ENCODE measurements at regions not wholly inside any gene's neighbourhood (a gene's known extent, or its start where the extent isn't known, plus 50 kb on each side); places are given as distances from the start of the nearest gene placed in this dataset.

GRCh38 chr5:13328316-13328715 is 616.2 kb downstream of the DNAH5 start:
- DNase-seq (ENCODE audit: low spot score) = no peak
- in situ Hi-C loops (cut with MboI; ENCODE audit: low sequenced_read_pairs, unreplicated experiment) = no loop called here
- TF ChIP-seq CTCF (IDR thresholded peaks at IDR 0.05; ENCODE audit: borderline replicate concordance, control extremely low read depth, extremely low read depth, insufficient read depth, missing control alignments) = no peak

- no peak for DNase-seq (ENCODE audit: low spot score)
- TF ChIP-seq CTCF (IDR thresholded peaks at IDR 0.05; ENCODE audit: borderline replicate concordance, control extremely low read depth, extremely low read depth, insufficient read depth, missing control alignments) = no peak
- in situ Hi-C loops (cut with MboI; ENCODE audit: low sequenced_read_pairs, unreplicated experiment) = no loop called here
Observed at GRCh38 chr5:13325765-13326164, 618.7 kb downstream of the DNAH5 start.

- TF ChIP-seq CTCF (IDR thresholded peaks at IDR 0.05; ENCODE audit: borderline replicate concordance, control extremely low read depth, extremely low read depth, insufficient read depth, missing control alignments) = no peak
- in situ Hi-C loops (cut with MboI; ENCODE audit: low sequenced_read_pairs, unreplicated experiment) = no loop called here
- DNase-seq (ENCODE audit: low spot score) = no peak
Observed at GRCh38 chr5:13322769-13323168, 621.7 kb downstream of the DNAH5 start.

GRCh38 chr5:13317654-13318053 is 626.8 kb downstream of the DNAH5 start:
- no peak for TF ChIP-seq CTCF (IDR thresholded peaks at IDR 0.05; ENCODE audit: borderline replicate concordance, control extremely low read depth, extremely low read depth, insufficient read depth, missing control alignments)
- in situ Hi-C loops (cut with MboI; ENCODE audit: low sequenced_read_pairs, unreplicated experiment) = no loop called here
- no peak for DNase-seq (ENCODE audit: low spot score)

GRCh38 chr5:13316176-13316575 is 628.3 kb downstream of the DNAH5 start:
- DNase-seq (ENCODE audit: low spot score) = no peak
- in situ Hi-C loops (cut with MboI; ENCODE audit: low sequenced_read_pairs, unreplicated experiment) = no loop called here
- no peak for TF ChIP-seq CTCF (IDR thresholded peaks at IDR 0.05; ENCODE audit: borderline replicate concordance, control extremely low read depth, extremely low read depth, insufficient read depth, missing control alignments)

- no peak for TF ChIP-seq CTCF (IDR thresholded peaks at IDR 0.05; ENCODE audit: borderline replicate concordance, control extremely low read depth, extremely low read depth, insufficient read depth, missing control alignments)
- no peak for DNase-seq (ENCODE audit: low spot score)
- in situ Hi-C loops (cut with MboI; ENCODE audit: low sequenced_read_pairs, unreplicated experiment) = no loop called here
Observed at GRCh38 chr5:13307480-13307879, 637.0 kb downstream of the DNAH5 start.

GRCh38 chr5:13303445-13303844 is 641.0 kb downstream of the DNAH5 start:
- in situ Hi-C loops (cut with MboI; ENCODE audit: low sequenced_read_pairs, unreplicated experiment) = no loop called here
- no peak for DNase-seq (ENCODE audit: low spot score)
- no peak for TF ChIP-seq CTCF (IDR thresholded peaks at IDR 0.05; ENCODE audit: borderline replicate concordance, control extremely low read depth, extremely low read depth, insufficient read depth, missing control alignments)

Data from GM13976 (cell line).